GM12892 (cell line): ENCODE measurements at regions not wholly inside any gene's neighbourhood (a gene's known extent, or its start where the extent isn't known, plus 50 kb on each side); places are given as distances from the start of the nearest gene placed in this dataset.
"Not testable (repeated sequence)": the region's sequence is repeated elsewhere in the genome, so short reads cannot be mapped to it uniquely, and the experiment has no call there.

Experiments used
- DNase-seq: peaks from one replicate; pipeline ENCODE4 v3.0.0; 2011; ENCODE audit not compliant: insufficient read length
- FAIRE-seq: peaks from 2 replicates; lab custom pipeline; 2011; peaks lifted over from hg19 to GRCh38; lab: Jason Lieb, UNC
- POLR2A ChIP-seq: IDR thresholded peaks from 2 replicates; pipeline ENCODE4 v1.6.1; 2011; ENCODE audit warnings: low read depth, low read length, control low read depth
- POLR2AphosphoS5 ChIP-seq: IDR thresholded peaks from 2 replicates; pipeline ENCODE4 v1.6.1; 2011; ENCODE audit warnings: low read depth, low read length, control low read depth
- TAF1 ChIP-seq: IDR thresholded peaks from 2 replicates; pipeline ENCODE4 v1.6.1; 2011; ENCODE audit warnings: low read depth, mild to moderate bottlenecking, control low read depth, low read length, borderline replicate concordance

- DNase-seq (no peak), FAIRE-seq (no peak)
- TF ChIP-seq POLR2AphosphoS5 = no peak
Observed at GRCh38 chr5:17326600-17327037, 109.2 kb downstream of the BASP1 start.

- FAIRE-seq (no peak), DNase-seq (no peak)
- TF ChIP-seq POLR2AphosphoS5 = no peak
Observed at GRCh38 chr5:17327048-17327625, 109.7 kb downstream of the BASP1 start.

DNA sequence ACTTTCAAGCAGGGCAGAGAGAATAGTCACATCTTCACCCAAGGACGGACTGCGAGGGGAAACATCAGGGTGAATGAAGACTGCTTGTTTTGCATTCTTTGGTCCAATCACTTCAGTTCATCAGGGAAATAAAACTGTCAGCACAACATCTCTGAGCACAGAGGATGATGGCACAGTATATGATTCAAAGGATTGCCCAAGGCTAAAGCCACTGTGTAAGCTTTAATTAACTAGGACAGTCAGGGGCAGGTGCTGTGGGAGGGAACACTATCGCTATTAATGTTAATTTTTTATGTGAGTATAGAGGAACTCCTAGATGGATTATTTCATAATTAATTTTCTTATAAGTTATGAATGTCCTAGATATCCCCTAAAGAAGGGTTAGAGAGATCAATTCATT lies 112.1 kb downstream of the BASP1 start:
- no peak for FAIRE-seq
- TF ChIP-seq POLR2AphosphoS5 (no peak), TAF1 (no peak), POLR2A (no peak)
- DNase-seq = no peak

GRCh38 chr5:17330386-17330785 lies 113.0 kb downstream of the BASP1 start:
- DNase-seq (no peak), FAIRE-seq (no peak)
- TF ChIP-seq POLR2A = no peak
- no peak for TF ChIP-seq POLR2AphosphoS5
- TF ChIP-seq TAF1 = no peak

DNA sequence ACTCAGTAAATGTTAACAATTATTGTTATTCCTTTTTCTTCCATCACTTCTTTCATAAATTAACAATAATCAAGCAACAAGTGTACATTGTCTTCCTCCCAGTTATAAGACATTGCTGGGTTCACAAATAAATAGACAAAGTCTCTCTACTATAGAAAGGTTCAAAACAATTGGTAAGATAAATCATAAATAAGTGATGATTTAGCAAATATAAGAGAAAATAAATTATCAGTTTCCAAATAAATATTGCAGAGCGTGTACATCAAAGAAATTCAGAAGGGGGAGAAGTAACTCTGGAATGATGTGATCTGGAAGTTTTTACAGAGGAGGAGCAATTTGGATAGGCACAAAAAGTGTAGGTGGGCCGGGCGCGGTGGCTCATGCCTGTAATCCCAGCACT lies 114.2 kb downstream of the BASP1 start:
- no peak for FAIRE-seq
- TF ChIP-seq POLR2A (no peak), POLR2AphosphoS5 (no peak)
- no peak for DNase-seq

DNA sequence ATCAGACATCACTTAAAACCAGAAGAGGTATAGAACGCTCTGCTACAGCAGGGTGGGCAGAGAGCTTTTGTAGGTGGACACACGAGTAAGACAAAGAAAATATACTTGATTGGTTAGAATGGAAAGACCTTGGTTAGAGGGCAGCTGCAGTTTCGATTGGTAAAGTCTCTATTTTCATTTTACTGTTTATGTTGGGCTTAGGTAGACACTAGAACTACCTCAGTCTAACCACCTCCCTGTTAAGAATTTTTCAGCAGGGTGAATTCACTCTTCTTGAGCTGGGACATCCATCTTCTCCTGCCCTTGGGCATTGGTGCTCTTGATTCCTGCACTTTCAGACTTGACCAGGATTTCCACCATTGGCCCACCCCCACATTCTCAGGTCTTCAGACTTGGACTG lies 116.3 kb downstream of the BASP1 start:
- DNase-seq (no peak), FAIRE-seq (no peak)
- TF ChIP-seq POLR2A = no peak
- no peak for TF ChIP-seq TAF1
- no peak for TF ChIP-seq POLR2AphosphoS5

- DNase-seq (no peak), FAIRE-seq (no peak)
- no peak for TF ChIP-seq TAF1
- no peak for TF ChIP-seq POLR2AphosphoS5
- TF ChIP-seq POLR2A = no peak
Observed at GRCh38 chr5:17336054-17336453, 118.6 kb downstream of the BASP1 start.

DNA sequence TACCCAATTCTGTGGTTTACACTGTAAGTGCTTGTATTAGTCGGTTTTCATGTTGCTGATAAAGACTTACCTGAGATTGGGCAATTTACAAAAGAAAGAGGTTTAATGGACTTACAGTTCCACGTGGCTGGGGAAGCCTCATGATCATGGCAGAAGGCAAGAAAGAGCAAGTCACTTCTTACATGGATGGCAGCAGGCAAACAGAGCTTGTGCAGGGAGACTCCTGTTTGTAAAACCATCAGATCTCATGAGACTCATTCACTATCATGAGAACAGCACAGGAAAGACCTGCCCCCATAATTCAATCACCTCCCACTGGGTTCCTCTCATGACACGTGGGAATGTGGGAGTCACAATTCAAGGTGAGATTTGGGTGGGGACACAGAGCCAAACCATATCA lies 119.3 kb downstream of the BASP1 start:
- not testable (repeated sequence) for FAIRE-seq, DNase-seq

- DNase-seq = no peak
- no peak for FAIRE-seq
- TF ChIP-seq POLR2A = no peak
- no peak for TF ChIP-seq TAF1
- TF ChIP-seq POLR2AphosphoS5 = no peak
Observed at GRCh38 chr5:17339841-17340240, 122.4 kb downstream of the BASP1 start.

DNA sequence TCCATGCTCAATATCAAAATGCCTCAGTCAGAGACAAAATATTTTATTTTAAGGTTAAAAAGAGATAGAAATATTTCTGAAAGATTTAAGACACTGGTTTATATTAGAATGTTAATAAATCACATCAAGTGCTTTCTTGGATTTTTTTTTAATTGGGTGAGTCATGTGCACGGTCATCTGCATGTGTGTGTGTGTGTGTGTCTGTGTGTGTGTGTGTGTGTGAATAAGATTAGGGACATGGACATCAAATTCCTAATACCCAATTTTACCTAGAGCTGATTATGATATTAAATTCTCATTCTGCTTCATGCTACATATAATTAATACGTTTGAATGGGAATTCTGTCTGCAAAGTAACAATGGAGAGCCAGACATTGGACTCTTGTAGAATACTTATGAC lies 122.9 kb downstream of the BASP1 start:
- TF ChIP-seq POLR2A (no peak), TAF1 (no peak), POLR2AphosphoS5 (no peak)
- no peak for DNase-seq
- no peak for FAIRE-seq

GRCh38 chr5:17340819-17341218 lies 123.4 kb downstream of the BASP1 start:
- DNase-seq = no peak
- TF ChIP-seq TAF1 (no peak), POLR2AphosphoS5 (no peak), POLR2A (no peak)
- FAIRE-seq = no peak

- TF ChIP-seq TAF1 (no peak), POLR2AphosphoS5 (no peak)
- DNase-seq (no peak), FAIRE-seq (no peak)
Observed at GRCh38 chr5:17343675-17344074, 126.2 kb downstream of the BASP1 start.

DNA sequence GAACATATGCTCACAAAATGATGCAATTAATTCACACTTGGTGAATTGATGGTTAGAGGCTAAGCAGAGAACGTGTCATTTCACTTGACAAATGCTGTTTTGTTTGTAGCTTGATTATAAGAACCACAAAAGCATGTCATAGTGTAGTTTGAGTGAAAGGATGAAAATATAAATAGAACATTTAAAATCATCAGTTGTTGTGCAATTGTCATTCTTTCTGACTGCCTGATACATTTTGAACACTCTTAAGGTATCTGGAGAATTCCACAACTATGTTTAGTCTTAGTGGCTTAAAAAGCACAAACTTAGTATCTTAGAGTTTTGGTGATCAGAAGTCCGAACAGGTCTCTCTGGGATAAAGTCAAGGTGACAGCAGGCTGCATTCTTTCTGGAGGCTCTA lies 129.4 kb downstream of the BASP1 start:
- FAIRE-seq (no peak), DNase-seq (no peak)
- TF ChIP-seq POLR2A = no peak
- TF ChIP-seq TAF1 = no peak
- no peak for TF ChIP-seq POLR2AphosphoS5
